WERI-Rb-1 (cell line): ENCODE measurements at regions not wholly inside any gene's neighbourhood (a gene's known extent, or its start where the extent isn't known, plus 50 kb on each side); places are given as distances from the start of the nearest gene placed in this dataset.

Experiments
- DNase-seq: peaks from one replicate; pipeline ENCODE4 v3.0.0-alpha.2; 2020
- H3K27ac ChIP-seq: fragments of 250-450 bp; sonication (Bioruptor Pico); 2 replicates; pipeline ENCODE4 v1.5.1; 2020; ENCODE audit warnings: mild to moderate bottlenecking, moderate library complexity
- H3K27me3 ChIP-seq: fragments of 250-450 bp; sonication (Bioruptor Pico); 2 replicates; pipeline ENCODE4 v1.5.1; 2021; ENCODE audit warnings: mild to moderate bottlenecking, low read depth, moderate library complexity; ENCODE audit not compliant: insufficient read depth, severe bottlenecking
- H3K36me3 ChIP-seq: fragments of 250-450 bp; sonication (Bioruptor Pico); 2 replicates; pipeline ENCODE4 v1.5.1; 2020; ENCODE audit warnings: mild to moderate bottlenecking, moderate library complexity
- H3K4me3 ChIP-seq: 2 replicates; pipeline ENCODE4 v1.5.1; 2011; ENCODE audit warnings: low read depth, mild to moderate bottlenecking, control low read depth, low read length
- H3K9me3 ChIP-seq: fragments of 250-450 bp; sonication (Bioruptor Pico); 2 replicates; pipeline ENCODE4 v1.5.1; 2021; ENCODE audit warnings: mild to moderate bottlenecking, moderate library complexity; ENCODE audit not compliant: severe bottlenecking
- CTCF ChIP-seq: IDR thresholded peaks from 2 replicates; pipeline ENCODE4 v1.5.1; 2011; ENCODE audit warnings: low read depth, mild to moderate bottlenecking, control low read depth, inconsistent platforms, low read length

DNA sequence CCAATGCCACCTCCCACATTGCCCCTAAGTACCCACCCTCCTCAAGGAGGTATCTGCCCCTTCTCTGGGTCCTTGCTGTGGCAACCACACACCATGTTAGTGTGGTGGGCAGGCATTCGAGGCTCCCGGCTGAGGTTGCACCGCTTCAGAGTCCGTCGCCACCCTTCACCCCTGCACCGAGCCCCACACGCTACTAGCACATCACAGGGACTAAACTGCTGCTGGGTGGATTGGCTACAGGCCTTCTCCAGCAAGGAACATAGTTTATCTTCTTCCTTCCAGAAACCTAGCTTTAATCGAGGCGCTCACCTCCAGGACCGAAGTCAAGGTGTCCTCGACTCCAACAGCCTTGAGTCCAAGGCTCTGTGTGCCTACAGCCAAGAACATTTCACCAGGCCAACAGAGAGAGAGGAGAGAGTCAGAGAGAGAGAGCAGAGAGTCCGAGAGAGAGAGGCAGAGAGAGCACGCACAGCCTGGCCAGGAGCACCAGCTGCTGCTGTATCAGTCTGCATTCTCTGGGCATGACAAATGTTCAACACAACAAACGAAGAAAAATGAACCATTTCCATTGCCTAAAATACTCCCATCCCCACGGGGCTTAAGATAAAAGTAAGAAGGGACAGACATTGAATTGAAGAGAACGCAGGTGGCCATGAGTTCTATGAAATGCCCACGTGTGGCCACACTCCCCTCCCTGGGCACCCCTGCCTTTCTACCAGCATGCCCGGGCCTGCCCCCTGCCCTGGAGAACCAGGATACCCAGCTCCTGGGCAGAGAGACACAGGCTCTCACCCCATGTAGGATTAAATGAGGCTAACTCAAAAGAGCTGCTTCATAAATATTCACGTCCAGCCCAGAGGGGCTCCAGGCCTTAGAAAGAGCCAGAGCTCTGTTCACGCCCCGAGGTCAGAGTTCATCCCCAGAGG is 94.9 kb downstream of the RBFOX3 start:
- Histone ChIP-seq H3K9me3 (peaks cover 13% of the 10 kb centered on the region), H3K27me3 (no peaks in the 10 kb centered on the region), H3K27ac (no peak overlapping the region), H3K36me3 (peaks cover 8% of the 10 kb centered on the region; the same call in 1 of the 2 replicates), H3K4me3 (no peak overlapping the region)
- no peak for DNase-seq
- TF ChIP-seq CTCF, result no peak

DNA sequence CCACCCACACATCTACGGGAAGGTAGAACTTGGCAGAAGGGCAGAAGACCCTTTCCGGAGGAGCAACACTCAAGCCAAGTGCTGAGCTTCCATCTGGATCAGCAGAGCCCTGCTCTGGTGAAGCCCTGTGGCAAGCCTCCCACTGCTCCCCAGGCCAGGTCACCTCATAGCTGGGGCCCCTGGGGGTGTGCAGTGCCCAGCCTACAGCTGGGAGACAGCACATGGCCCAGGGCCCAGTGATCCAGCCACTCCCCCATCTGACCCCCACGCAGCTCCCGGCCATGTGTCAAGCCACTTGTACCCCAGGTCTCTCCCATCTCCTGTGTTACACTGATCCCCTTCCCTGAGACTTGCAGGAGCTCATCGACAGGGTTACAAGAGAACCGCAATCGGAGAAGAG is 95.7 kb downstream of the RBFOX3 start:
- no peak for TF ChIP-seq CTCF
- Histone ChIP-seq H3K4me3 (no peak overlapping the region), H3K9me3 (peaks cover 13% of the 10 kb centered on the region), H3K27ac (no peak overlapping the region), H3K36me3 (peaks cover 8% of the 10 kb centered on the region; the same call in 1 of the 2 replicates), H3K27me3 (no peaks in the 10 kb centered on the region)
- no peak for DNase-seq

DNA sequence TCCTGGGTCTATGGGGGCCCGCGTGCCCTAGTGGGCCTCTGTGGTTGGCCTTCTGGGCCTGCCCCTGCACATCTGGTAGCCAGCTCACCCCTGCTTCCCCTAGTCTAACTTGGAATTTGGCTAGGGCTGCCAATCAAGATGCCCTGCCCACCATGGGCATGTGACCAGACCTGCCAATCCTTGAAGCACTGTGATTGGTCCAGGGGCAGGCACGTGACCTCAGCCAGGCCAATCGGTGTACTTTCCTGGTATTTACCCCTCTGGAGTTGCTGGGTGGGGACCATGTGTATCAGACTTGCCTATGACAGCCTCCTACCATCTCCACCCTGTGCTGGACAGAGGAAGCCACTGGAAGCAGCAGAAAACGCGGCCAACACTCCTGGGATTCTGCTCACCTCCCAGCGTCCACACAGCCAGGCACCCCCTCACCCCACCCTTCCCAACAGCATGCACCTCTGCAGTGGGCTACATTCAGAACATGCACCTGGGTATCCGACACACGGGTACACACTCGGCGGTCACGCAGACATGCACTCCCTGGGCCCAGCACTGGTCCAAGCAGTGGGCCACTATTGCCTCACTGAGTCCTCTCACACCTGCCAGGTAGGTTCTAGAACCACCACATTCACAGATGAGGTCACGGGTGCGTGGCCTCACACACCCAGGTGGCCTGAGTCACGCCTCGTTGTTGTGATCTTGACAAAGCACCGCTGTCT is 96.9 kb downstream of the RBFOX3 start:
- DNase-seq, result no peak
- no peak for TF ChIP-seq CTCF
- Histone ChIP-seq H3K4me3 (no peak overlapping the region), H3K36me3 (peaks cover 8% of the 10 kb centered on the region; the same call in 1 of the 2 replicates), H3K9me3 (peaks cover 13% of the 10 kb centered on the region), H3K27ac (no peak overlapping the region), H3K27me3 (no peaks in the 10 kb centered on the region)

GRCh38 chr17:79513206-79513605 is 97.6 kb downstream of the RBFOX3 start:
- no peak overlapping the region for H3K4me3 ChIP-seq
- peaks cover 8% of the 10 kb centered on the region; the same call in 1 of the 2 replicates for H3K36me3 ChIP-seq
- H3K9me3 ChIP-seq, result peaks cover 13% of the 10 kb centered on the region
- no peak overlapping the region for H3K27ac ChIP-seq
- H3K27me3 ChIP-seq, result no peaks in the 10 kb centered on the region
- DNase-seq, result no peak
- no peak for TF ChIP-seq CTCF

DNA sequence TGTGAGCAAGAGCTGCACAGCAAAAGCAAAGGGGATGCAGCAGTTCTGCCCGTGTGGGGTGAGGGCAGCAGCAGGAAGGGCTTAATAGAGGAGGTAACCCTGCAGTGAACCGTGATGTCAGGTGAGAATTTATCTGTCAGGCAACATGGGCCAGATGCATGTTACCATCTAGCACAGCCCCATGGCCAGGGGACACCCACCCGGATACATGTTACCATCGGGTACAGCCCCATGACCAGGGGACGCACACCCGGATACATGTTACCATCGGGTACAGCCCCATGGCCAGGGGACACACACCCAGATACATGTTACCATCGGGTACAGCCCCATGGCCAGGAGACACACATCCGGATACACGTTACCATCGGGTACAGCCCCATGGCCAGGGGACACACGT is 99.4 kb downstream of the RBFOX3 start:
- DNase-seq, result no peak
- Histone ChIP-seq H3K9me3 (peaks cover 13% of the 10 kb centered on the region), H3K36me3 (peaks cover 8% of the 10 kb centered on the region; the same call in 1 of the 2 replicates), H3K4me3 (no peak overlapping the region), H3K27ac (no peak overlapping the region), H3K27me3 (no peaks in the 10 kb centered on the region)
- no peak for TF ChIP-seq CTCF
